GM12864 (cell line): ENCODE measurements at regions not wholly inside any gene's neighbourhood (a gene's known extent, or its start where the extent isn't known, plus 50 kb on each side); places are given as distances from the start of the nearest gene placed in this dataset.

ENCODE experiments used
- DNase-seq: peaks from one replicate; pipeline ENCODE4 v3.0.0-alpha.2; 2011; ENCODE audit warnings: low read depth
- H3K4me3 ChIP-seq: 2 replicates; pipeline ENCODE4 v1.5.1; 2011; ENCODE audit warnings: mild to moderate bottlenecking, low read depth, low read length, control low read depth
- TF ChIP-seq, protein P1 (sequence below): IDR thresholded peaks from 2 replicates; pipeline ENCODE4 v1.5.1; 2011; ENCODE audit warnings: low read depth, mild to moderate bottlenecking, moderate library complexity, low read length, control low read depth, inconsistent platforms; ENCODE audit errors: missing control alignments

DNA sequence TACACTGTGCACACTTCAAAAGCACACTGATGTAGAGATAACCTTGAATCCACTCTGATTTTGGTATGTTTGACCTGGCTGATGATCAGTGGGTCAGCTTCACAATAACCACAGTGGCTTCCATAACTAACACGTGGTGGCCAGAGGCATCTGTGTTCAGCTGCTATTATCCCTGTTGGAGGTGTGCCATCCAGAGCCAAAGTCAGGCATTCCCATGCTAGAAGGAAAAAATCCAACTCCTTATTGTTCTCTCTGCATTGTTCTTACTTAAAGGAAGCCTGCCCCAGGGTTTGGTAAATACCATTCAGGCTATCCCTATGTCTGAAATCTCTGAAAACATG lies 127.3 kb upstream of the MON1B start:
- H3K4me3 ChIP-seq, result no peak overlapping the region
- TF ChIP-seq, protein P1, sequence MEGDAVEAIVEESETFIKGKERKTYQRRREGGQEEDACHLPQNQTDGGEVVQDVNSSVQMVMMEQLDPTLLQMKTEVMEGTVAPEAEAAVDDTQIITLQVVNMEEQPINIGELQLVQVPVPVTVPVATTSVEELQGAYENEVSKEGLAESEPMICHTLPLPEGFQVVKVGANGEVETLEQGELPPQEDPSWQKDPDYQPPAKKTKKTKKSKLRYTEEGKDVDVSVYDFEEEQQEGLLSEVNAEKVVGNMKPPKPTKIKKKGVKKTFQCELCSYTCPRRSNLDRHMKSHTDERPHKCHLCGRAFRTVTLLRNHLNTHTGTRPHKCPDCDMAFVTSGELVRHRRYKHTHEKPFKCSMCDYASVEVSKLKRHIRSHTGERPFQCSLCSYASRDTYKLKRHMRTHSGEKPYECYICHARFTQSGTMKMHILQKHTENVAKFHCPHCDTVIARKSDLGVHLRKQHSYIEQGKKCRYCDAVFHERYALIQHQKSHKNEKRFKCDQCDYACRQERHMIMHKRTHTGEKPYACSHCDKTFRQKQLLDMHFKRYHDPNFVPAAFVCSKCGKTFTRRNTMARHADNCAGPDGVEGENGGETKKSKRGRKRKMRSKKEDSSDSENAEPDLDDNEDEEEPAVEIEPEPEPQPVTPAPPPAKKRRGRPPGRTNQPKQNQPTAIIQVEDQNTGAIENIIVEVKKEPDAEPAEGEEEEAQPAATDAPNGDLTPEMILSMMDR, result no peak
- no peak for DNase-seq

DNA sequence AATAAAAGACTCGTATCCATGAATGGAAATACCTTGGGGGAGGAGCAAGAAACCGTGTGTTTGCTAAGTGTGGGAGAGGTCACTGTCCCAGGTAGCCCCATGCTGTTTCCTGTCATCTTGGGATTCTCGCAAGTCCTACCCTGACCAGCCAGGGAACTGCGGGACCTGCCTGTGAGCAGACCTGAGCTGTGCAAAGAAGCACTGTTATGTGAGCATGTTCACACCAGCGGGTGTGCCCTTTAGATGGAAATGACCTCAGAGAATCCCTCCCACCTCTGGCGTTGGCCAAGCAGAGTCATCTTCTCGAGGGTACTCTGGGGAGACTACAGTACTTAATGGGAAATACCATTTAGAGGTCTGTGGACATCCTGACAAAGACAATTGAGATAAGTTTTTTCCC lies 127.0 kb upstream of the MON1B start:
- TF ChIP-seq, protein P1, result no peak
- DNase-seq, result no peak

DNA sequence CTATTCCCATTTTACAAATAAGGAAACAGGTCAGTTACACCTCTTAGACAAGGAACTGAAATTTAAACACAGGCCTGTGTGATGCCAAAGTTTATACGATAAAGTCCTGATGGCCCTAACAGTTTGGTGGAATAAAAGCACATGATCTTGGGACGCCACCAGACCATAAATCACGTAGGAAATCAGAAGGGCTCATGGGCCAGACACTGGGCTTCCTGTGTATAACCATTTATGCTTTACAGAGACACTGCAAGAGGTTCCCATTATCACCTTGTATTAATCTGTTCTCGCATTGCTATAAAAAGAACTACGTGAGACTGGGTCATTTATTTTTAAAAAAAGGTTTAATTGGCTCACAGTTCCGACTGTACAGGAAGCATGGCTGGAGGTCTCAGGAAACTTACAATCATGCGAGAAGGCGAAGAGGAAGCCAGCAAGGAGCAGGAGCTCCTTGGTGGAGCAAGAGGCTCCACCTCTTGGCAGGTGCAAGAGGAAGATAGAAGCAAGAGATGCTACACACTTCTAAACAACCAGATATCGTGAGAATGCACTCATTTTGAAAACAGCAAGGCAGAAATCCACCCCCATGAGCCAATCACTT lies 124.0 kb upstream of the MON1B start:
- H3K4me3 ChIP-seq, result no peak overlapping the region
- DNase-seq, result no peak
- TF ChIP-seq, protein P1, result no peak

More for the DNA sequence above, 127.0 kb upstream of the MON1B start:
- H3K4me3 ChIP-seq, result no peak overlapping the region

DNA sequence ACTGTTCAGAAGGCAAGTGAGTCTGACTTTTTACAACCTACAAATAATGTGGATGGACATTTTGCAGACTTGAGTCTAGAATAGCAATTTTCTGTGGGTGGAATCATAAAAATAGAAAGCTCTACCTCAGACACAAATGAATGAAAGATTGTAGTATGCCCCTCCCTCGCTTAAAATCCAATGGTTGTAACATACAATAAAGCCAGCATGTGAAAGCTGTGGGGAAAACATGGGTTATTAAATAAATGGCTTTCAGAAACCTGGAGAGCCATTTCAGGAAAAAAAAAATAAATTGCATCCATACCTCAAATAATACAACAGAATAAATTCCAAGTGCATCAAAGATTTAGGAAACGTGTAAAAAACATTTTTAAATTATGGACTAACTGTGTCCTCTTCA lies 123.1 kb upstream of the MON1B start:
- DNase-seq, result no peak
- H3K4me3 ChIP-seq, result no peak overlapping the region
- TF ChIP-seq, protein P1, result no peak

DNA sequence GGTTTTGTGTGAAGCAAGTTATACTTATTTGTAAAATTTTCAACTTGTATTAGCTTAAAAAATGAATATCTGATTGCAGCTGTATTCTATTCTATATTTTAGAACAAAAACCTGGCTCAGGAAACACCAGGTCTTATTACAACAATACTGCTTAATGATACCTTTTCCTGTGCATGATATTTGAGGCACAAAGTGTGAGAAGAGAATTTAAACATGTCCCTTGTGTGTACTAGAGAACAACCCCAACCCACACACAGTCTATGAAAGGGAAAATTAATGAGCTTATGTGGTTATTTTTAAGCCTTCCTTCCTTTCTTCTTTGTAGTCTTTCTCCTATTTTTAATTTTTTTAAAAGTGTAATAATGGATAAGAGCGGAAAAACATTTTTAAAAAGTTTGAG lies 122.6 kb upstream of the MON1B start:
- no peak for DNase-seq
- TF ChIP-seq, protein P1, result no peak
- H3K4me3 ChIP-seq, result no peak overlapping the region

DNA sequence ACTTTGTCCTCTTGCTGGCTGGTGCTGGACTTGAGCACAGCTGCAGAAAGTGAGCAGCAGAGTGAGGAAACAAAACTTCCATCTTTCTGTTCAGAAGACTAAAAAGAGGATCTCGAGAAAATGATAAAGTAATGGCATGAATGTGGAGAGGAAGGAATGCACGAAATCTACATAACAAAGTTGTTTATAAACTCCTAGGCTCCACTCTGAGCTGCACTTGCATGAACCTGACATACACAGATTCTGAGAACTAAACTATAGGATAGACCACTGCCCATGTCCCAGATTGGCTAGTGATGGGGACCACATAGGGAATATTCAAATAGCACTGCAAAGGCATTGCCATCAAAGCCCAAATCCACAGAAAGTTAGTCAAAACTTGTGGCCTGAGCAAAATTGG lies 121.1 kb upstream of the MON1B start:
- H3K4me3 ChIP-seq, result no peak overlapping the region
- TF ChIP-seq, protein P1, result no peak
- DNase-seq, result no peak

DNA sequence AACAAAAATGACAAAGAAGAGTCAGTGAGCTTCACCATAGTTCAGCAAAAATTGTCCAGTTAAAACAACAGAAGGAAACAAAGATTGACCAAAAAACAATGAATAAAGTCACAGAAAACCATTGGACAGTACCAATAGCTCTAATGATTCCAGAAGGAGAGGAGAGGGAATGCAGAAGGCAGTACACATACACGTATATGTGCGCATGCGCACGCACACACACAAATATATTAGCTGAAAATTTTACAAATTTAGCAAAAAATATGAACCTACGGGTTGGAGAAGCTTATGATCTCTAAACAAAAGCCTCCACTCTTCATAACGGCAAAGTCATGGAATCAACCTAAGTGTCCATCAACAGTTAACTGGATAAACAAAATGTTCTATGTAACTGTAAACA lies 120.3 kb upstream of the MON1B start:
- TF ChIP-seq, protein P1, result no peak
- H3K4me3 ChIP-seq, result no peak overlapping the region
- DNase-seq, result no peak
